Neural cell (in vitro differentiated cells): ENCODE measurements at regions not wholly inside any gene's neighbourhood (a gene's known extent, or its start where the extent isn't known, plus 50 kb on each side); places are given as distances from the start of the nearest gene placed in this dataset.
"Not testable (repeated sequence)": the region's sequence is repeated elsewhere in the genome, so short reads cannot be mapped to it uniquely, and the experiment has no call there.

Source experiments
- H2AFZ ChIP-seq: fragments of 200-600, 300-800 bp; sonication (generic), shearing (Covaris generic); 2 replicates; pipeline ENCODE4 v1.6.0; 2014; ENCODE audit warnings: low read depth, mild to moderate bottlenecking, antibody characterized with exemption, low read length, moderate library complexity
- H3F3A ChIP-seq: fragments of 200-600 bp; shearing (Covaris generic); 2 replicates; pipeline ENCODE4 v1.6.1; 2016; ENCODE audit warnings: mild to moderate bottlenecking, moderate library complexity, mixed read lengths, antibody characterized with exemption, low read length; ENCODE audit not compliant: insufficient read depth, poor library complexity, severe bottlenecking
- H3K27ac ChIP-seq: fragments of 200-600, 300-800 bp; sonication (generic), shearing (Covaris generic); 2 replicates; pipeline ENCODE4 v1.5.1; 2014; ENCODE audit warnings: mild to moderate bottlenecking, low read length, moderate library complexity
- H3K27me3 ChIP-seq: fragments of 300-800, 200-600 bp; sonication (generic), shearing (Covaris generic); 2 replicates; pipeline ENCODE4 v1.6.0; 2014; ENCODE audit warnings: mild to moderate bottlenecking, low read depth, low read length, moderate library complexity; ENCODE audit not compliant: insufficient read depth
- H3K36me3 ChIP-seq: fragments of 300-800, 200-600 bp; sonication (generic), shearing (Covaris generic); 2 replicates; pipeline ENCODE4 v1.5.1; 2014; ENCODE audit warnings: mild to moderate bottlenecking, antibody characterized with exemption, low read length, moderate library complexity; ENCODE audit not compliant: insufficient read depth
- H3K4me2 ChIP-seq: fragments of 300-800, 200-600 bp; sonication (generic), shearing (Covaris generic); 2 replicates; pipeline ENCODE4 v1.6.0; 2014; ENCODE audit warnings: mild to moderate bottlenecking, low read length
- H3K4me3 ChIP-seq: fragments of 300-800, 200-600 bp; sonication (generic), shearing (Covaris generic); 2 replicates; pipeline ENCODE4 v1.5.1; 2014; ENCODE audit warnings: mild to moderate bottlenecking, low read length, moderate library complexity
- H3K79me2 ChIP-seq: fragments of 200-600 bp; shearing (Covaris generic); replicated peaks from 2 replicates; pipeline ENCODE4 v1.6.0; 2014; ENCODE audit warnings: mild to moderate bottlenecking, low read length, moderate library complexity; ENCODE audit not compliant: insufficient read depth
- H3K9ac ChIP-seq: fragments of 300-800, 200-600 bp; sonication (generic), shearing (Covaris generic); 2 replicates; pipeline ENCODE4 v1.6.1; 2016; ENCODE audit warnings: mild to moderate bottlenecking, low read length, mixed read lengths
- H3K9me2 ChIP-seq: fragments of 200-600 bp; shearing (Covaris generic); 2 replicates; pipeline ENCODE4 v1.6.1; 2016; ENCODE audit warnings: mild to moderate bottlenecking, low read length, mixed read lengths; ENCODE audit not compliant: insufficient read depth
- H3K9me3 ChIP-seq: fragments of 200-600, 300-800 bp; sonication (generic), shearing (Covaris generic); 2 replicates; pipeline ENCODE4 v1.6.1; 2016; ENCODE audit warnings: mild to moderate bottlenecking, mixed run types, low read length, moderate library complexity, mixed read lengths
- H4K20me1 ChIP-seq: fragments of 200-600 bp; shearing (Covaris generic); 2 replicates; pipeline ENCODE4 v1.6.1; 2016; ENCODE audit warnings: mild to moderate bottlenecking, mixed run types; ENCODE audit not compliant: insufficient read depth
- EP300 ChIP-seq: fragments of 450-650 bp; conservative IDR thresholded peaks from 2 replicates; pipeline ENCODE4 v1.6.1; 2014; ENCODE audit warnings: antibody characterized with exemption, mild to moderate bottlenecking, moderate library complexity; ENCODE audit not compliant: poor library complexity, severe bottlenecking
- EZH2 ChIP-seq: fragments of 200-600, 300-800 bp; shearing (Covaris generic), sonication (generic); IDR thresholded peaks from 2 replicates; pipeline ENCODE4 v1.6.1; 2014; ENCODE audit warnings: antibody characterized with exemption, low read length, borderline replicate concordance, mild to moderate bottlenecking; ENCODE audit not compliant: insufficient read depth, poor library complexity, severe bottlenecking
- MXI1 ChIP-seq: fragments of 450-650 bp; conservative IDR thresholded peaks from 2 replicates; pipeline ENCODE4 v1.6.1; 2014; ENCODE audit warnings: antibody characterized with exemption, mild to moderate bottlenecking; ENCODE audit not compliant: poor library complexity, severe bottlenecking
- POLR2AphosphoS5 ChIP-seq: IDR thresholded peaks from 2 replicates; pipeline ENCODE4 v1.6.1; 2012
- RAD21 ChIP-seq: fragments of 450-650 bp; conservative IDR thresholded peaks from 2 replicates; pipeline ENCODE4 v1.6.1; 2014; ENCODE audit warnings: antibody characterized with exemption, mild to moderate bottlenecking, moderate library complexity
- SMC3 ChIP-seq: fragments of 450-650 bp; conservative IDR thresholded peaks from 2 replicates; pipeline ENCODE4 v1.6.1; 2014; ENCODE audit warnings: antibody characterized with exemption, mild to moderate bottlenecking, moderate library complexity; ENCODE audit not compliant: poor library complexity
- TAF1 ChIP-seq: IDR thresholded peaks from 2 replicates; pipeline ENCODE4 v1.6.1; 2012; ENCODE audit warnings: low read depth
- TF ChIP-seq, protein P1 (sequence below): fragments of 450-650 bp; IDR thresholded peaks from 2 replicates; pipeline ENCODE4 v1.5.1; 2014; ENCODE audit warnings: antibody characterized with exemption, mild to moderate bottlenecking, moderate library complexity; ENCODE audit not compliant: poor library complexity, severe bottlenecking
- TF ChIP-seq, protein P2 (sequence below): IDR thresholded peaks from 2 replicates; pipeline ENCODE4 v1.6.1; 2012; ENCODE audit warnings: borderline replicate concordance

DNA sequence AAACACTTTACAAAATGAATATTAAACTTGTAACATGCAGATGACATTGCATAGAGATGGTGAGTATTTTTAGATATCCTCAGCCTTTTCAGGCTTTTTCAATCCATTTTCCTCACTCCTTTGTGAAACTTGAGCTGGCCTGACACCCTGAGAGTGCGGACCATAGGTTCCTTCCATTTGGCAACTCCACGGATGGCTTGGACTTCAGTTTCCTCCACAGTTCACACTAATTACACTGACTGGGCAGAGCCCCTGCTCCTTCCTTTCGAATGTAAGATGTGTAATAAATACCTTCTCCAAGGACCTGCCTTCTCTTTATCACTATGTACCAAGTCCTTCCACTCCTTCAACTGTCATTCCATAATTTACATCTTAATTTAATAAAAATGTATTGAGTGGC, 141.7 kb upstream of the LRIG1 start:
- Histone ChIP-seq H3K9ac (no peak overlapping the region), H3K9me2 (no peaks in the 10 kb centered on the region), H3K4me3 (no peak overlapping the region), H4K20me1 (no peaks in the 10 kb centered on the region), H3K4me2 (no peak overlapping the region), H3K9me3 (no peaks in the 10 kb centered on the region), H2AFZ (no peak overlapping the region), H3K27me3 (no peaks in the 10 kb centered on the region), H3F3A (no peaks in the 10 kb centered on the region), H3K79me2 (no peaks in the 10 kb centered on the region), H3K36me3 (no peaks in the 10 kb centered on the region), H3K27ac (no peak overlapping the region)
- TF ChIP-seq TAF1 (no peak), SMC3 (no peak), POLR2AphosphoS5 (no peak), MXI1 (no peak), EZH2 (no peak)

DNA sequence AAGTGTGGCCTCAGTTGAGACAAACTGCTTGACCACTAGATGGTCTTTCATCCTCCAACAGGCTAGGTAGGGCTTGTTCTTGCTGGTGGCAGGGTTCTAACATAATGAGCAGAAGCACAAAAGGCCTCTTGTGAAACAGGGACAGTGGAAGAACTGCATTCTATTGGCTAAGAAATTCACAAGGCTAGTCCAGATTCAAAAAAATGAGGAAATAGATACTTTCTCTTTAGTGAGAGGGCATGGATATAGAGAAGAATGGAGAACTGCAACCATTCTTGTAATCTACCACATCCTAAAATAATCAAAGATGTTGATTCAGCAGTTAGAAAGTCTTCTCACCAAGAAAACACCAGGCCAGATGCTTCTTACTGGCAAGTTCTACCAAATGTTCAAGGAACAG, 143.7 kb upstream of the LRIG1 start:
- no peaks in the 10 kb centered on the region for H3K36me3 ChIP-seq
- H4K20me1 ChIP-seq, result no peaks in the 10 kb centered on the region
- H3K9me2 ChIP-seq, result no peaks in the 10 kb centered on the region
- H3F3A ChIP-seq, result no peaks in the 10 kb centered on the region
- no peaks in the 10 kb centered on the region for H3K79me2 ChIP-seq
- no peak overlapping the region for H2AFZ ChIP-seq
- no peak for TF ChIP-seq TAF1
- no peak for TF ChIP-seq EP300
- TF ChIP-seq, protein P1, sequence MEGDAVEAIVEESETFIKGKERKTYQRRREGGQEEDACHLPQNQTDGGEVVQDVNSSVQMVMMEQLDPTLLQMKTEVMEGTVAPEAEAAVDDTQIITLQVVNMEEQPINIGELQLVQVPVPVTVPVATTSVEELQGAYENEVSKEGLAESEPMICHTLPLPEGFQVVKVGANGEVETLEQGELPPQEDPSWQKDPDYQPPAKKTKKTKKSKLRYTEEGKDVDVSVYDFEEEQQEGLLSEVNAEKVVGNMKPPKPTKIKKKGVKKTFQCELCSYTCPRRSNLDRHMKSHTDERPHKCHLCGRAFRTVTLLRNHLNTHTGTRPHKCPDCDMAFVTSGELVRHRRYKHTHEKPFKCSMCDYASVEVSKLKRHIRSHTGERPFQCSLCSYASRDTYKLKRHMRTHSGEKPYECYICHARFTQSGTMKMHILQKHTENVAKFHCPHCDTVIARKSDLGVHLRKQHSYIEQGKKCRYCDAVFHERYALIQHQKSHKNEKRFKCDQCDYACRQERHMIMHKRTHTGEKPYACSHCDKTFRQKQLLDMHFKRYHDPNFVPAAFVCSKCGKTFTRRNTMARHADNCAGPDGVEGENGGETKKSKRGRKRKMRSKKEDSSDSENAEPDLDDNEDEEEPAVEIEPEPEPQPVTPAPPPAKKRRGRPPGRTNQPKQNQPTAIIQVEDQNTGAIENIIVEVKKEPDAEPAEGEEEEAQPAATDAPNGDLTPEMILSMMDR, result no peak
- no peak for TF ChIP-seq POLR2AphosphoS5
- TF ChIP-seq SMC3, result no peak
- TF ChIP-seq RAD21, result no peak
- TF ChIP-seq EZH2, result no peak
- TF ChIP-seq, protein P2, sequence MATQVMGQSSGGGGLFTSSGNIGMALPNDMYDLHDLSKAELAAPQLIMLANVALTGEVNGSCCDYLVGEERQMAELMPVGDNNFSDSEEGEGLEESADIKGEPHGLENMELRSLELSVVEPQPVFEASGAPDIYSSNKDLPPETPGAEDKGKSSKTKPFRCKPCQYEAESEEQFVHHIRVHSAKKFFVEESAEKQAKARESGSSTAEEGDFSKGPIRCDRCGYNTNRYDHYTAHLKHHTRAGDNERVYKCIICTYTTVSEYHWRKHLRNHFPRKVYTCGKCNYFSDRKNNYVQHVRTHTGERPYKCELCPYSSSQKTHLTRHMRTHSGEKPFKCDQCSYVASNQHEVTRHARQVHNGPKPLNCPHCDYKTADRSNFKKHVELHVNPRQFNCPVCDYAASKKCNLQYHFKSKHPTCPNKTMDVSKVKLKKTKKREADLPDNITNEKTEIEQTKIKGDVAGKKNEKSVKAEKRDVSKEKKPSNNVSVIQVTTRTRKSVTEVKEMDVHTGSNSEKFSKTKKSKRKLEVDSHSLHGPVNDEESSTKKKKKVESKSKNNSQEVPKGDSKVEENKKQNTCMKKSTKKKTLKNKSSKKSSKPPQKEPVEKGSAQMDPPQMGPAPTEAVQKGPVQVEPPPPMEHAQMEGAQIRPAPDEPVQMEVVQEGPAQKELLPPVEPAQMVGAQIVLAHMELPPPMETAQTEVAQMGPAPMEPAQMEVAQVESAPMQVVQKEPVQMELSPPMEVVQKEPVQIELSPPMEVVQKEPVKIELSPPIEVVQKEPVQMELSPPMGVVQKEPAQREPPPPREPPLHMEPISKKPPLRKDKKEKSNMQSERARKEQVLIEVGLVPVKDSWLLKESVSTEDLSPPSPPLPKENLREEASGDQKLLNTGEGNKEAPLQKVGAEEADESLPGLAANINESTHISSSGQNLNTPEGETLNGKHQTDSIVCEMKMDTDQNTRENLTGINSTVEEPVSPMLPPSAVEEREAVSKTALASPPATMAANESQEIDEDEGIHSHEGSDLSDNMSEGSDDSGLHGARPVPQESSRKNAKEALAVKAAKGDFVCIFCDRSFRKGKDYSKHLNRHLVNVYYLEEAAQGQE, result no peak
- no peak for TF ChIP-seq MXI1
- H3K4me2 ChIP-seq, result no peak overlapping the region
- no peaks in the 10 kb centered on the region for H3K27me3 ChIP-seq
- no peak overlapping the region for H3K4me3 ChIP-seq
- no peak overlapping the region for H3K9ac ChIP-seq
- no peaks in the 10 kb centered on the region for H3K9me3 ChIP-seq
- H3K27ac ChIP-seq, result no peak overlapping the region

DNA sequence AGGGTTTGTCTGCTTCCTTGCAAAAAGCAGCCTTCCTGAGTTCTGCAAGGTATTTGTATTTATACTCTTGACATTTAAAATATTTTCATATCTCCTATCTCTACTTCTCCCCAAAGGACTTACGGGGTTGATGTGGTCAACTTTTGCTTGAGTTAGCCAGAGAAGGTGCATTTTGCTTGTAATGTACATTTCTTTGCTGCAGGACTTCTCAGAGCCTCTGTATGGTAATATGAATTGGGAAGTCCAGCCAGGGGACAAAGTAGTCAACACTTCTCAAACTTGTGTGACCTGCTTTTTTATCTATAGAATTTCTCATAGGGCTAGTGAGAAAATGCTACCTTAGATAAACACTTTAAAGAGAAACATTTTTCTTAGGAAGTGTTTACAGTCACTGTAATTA, 148.2 kb upstream of the LRIG1 start:
- no peaks in the 10 kb centered on the region for H4K20me1 ChIP-seq
- no peaks in the 10 kb centered on the region for H3K79me2 ChIP-seq
- no peaks in the 10 kb centered on the region for H3K27me3 ChIP-seq
- no peak overlapping the region for H3K9ac ChIP-seq
- TF ChIP-seq MXI1 (no peak), TAF1 (no peak)
- H2AFZ ChIP-seq, result no peak overlapping the region
- no peak overlapping the region for H3K4me2 ChIP-seq
- H3F3A ChIP-seq, result no peaks in the 10 kb centered on the region
- no peaks in the 10 kb centered on the region for H3K9me3 ChIP-seq
- H3K9me2 ChIP-seq, result no peaks in the 10 kb centered on the region
- no peaks in the 10 kb centered on the region for H3K36me3 ChIP-seq
- no peak overlapping the region for H3K27ac ChIP-seq
- no peak overlapping the region for H3K4me3 ChIP-seq

DNA sequence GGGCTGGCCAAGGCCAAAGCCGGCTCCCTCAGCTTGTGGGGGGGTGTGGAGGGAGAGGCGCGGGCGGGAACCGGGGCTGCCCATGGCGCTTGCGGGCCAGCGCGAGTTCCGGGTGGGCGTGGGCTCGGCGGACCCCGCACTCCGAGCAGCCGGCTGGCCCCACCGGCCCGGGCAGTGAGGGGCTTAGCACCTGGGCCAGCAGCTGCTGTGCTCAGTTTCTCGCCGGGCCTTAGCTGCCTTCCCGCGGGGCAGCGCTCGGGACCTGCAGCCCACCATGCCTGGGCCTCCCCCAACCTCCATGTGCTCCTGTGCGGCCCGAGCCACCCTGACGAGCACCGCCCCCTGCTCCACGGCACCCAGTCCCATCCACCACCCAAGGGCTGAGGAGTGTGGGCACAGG, 150.7 kb upstream of the LRIG1 start:
- not testable (repeated sequence) for H3F3A ChIP-seq, H3K4me3 ChIP-seq, H3K9ac ChIP-seq, H3K9me3 ChIP-seq, H3K9me2 ChIP-seq, H2AFZ ChIP-seq, H3K79me2 ChIP-seq, H3K27ac ChIP-seq, H3K36me3 ChIP-seq, H4K20me1 ChIP-seq, H3K4me2 ChIP-seq, H3K27me3 ChIP-seq

DNA sequence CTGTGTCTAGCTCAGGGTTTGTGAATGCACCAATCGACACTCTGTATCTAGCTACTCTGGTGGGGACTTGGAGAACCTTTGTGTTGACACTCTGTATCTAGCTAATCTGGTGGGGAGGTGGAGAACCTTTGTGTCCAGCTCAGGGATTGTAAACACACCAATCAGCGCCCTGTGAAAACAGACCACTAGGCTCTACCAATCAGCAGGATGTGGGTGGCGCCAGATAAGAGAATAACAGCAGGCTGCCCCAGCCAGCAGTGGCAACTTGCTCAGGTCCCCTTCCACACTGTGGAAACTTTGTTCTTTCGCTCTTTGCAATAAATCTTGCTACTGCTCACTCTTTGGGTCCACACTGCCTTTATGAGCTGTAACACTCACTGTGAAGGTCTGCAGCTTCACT, 151.3 kb upstream of the LRIG1 start:
- H3K4me2 ChIP-seq, result not testable (repeated sequence)

More for the DNA sequence above, 151.3 kb upstream of the LRIG1 start:
- not testable (repeated sequence) for H3K79me2 ChIP-seq, H3K4me3 ChIP-seq, H3K9me3 ChIP-seq, H3K9ac ChIP-seq, H4K20me1 ChIP-seq, H2AFZ ChIP-seq, H3K27me3 ChIP-seq, H3K27ac ChIP-seq, H3K36me3 ChIP-seq, H3K9me2 ChIP-seq, H3F3A ChIP-seq
